Vagina (tissue), 2 donors: ENCODE measurements at regions not wholly inside any gene's neighbourhood (a gene's known extent, or its start where the extent isn't known, plus 50 kb on each side); places are given as distances from the start of the nearest gene placed in this dataset.

ENCODE experiments used
- DNase-seq, 2 donors: peaks; one replicate each; pipeline ENCODE4 v3.0.0-alpha.2; 2017; ENCODE audit errors: extremely low spot score in 2 of 2
- H3K27ac ChIP-seq: fragments of 200-600 bp; sonication (generic); one replicate; pipeline ENCODE4 v1.5.1; 2019
- H3K27me3 ChIP-seq: fragments of 200-600 bp; sonication (generic); one replicate; pipeline ENCODE4 v1.5.1; 2019
- H3K36me3 ChIP-seq, 2 donors: fragments of 200-600 bp; sonication (generic); one replicate each; pipeline ENCODE4 v1.5.1; 2017 to 2019
- H3K4me1 ChIP-seq: fragments of 200-600 bp; sonication (generic); one replicate; pipeline ENCODE4 v1.5.1; 2019
- H3K4me3 ChIP-seq, 2 donors: fragments of 200-600 bp; sonication (generic); 1 replicate in 1 of 2; 2 replicates in 1 of 2; pipeline ENCODE4 v1.5.1; 2016 to 2019
- H3K9me3 ChIP-seq: fragments of 200-600 bp; sonication (generic); one replicate; pipeline ENCODE4 v1.5.1; 2019
- CTCF ChIP-seq, 3 experiments: fragments of 450-650 bp in 2 of 3; fragments of 200-600 bp in 1 of 3; sonication (generic) in 1 of 3; IDR thresholded peaks; one replicate each; pipeline ENCODE4 v1.5.1; 2017 to 2019; ENCODE audit warnings: antibody characterized with exemption in 3 of 3, mild to moderate bottlenecking in 2 of 3, moderate library complexity in 2 of 3
- POLR2A ChIP-seq, 2 donors: fragments of 450-650 bp; IDR thresholded peaks; one replicate each; pipeline ENCODE4 v1.6.1; 2017; ENCODE audit warnings: antibody characterized with exemption in 2 of 2, mild to moderate bottlenecking in 2 of 2, moderate library complexity in 2 of 2
- POLR2AphosphoS5 ChIP-seq, 2 donors: sonication (generic); formaldehyde crosslinking; IDR thresholded peaks; one replicate each; pipeline ENCODE4 v1.9.0; 2017; ENCODE audit warnings: antibody characterized with exemption in 2 of 2, mild to moderate bottlenecking in 2 of 2, low read depth in 1 of 2; ENCODE audit not compliant: insufficient read depth in 1 of 2
- intact Hi-C: fragments of 100-400 bp; cut with DNase I; formaldehyde crosslinking; loops from one replicate; pipeline ENCODE4 v1.15.1; 2023

- peak in 1 of 2 donors; percentile 76 for DNase-seq
- Histone ChIP-seq H3K9me3 (no peaks in the 10 kb centered on the region), H3K4me1 (peaks cover 7% of the 10 kb centered on the region), H3K27me3 (no peaks in the 10 kb centered on the region), H3K4me3 (no peak overlapping the region), H3K27ac (no peak overlapping the region), H3K36me3 (no peaks in the 10 kb centered on the region)
- intact Hi-C loops, result no loop called here
- no peak for TF ChIP-seq POLR2A (IDR thresholded peaks at IDR 0.05)
- TF ChIP-seq CTCF (IDR thresholded peaks at IDR 0.05), result peak in 1 of 3 experiments; percentile 19
Observed at GRCh38 chr20:23245553-23246181, 104.9 kb upstream of the NXT1 start.

- peak; percentile 70 to 80 for DNase-seq
- H3K36me3 ChIP-seq, result no peaks in the 10 kb centered on the region
Observed at GRCh38 chr20:23244916-23245552, 105.6 kb upstream of the NXT1 start.

GRCh38 chr20:23244156-23244915 lies 106.3 kb upstream of the NXT1 start:
- peak; percentile 85 to 90 for DNase-seq
- intact Hi-C loops, result no loop called here
- Histone ChIP-seq H3K27ac (no peak overlapping the region), H3K27me3 (no peaks in the 10 kb centered on the region), H3K4me3 (no peak overlapping the region), H3K9me3 (no peaks in the 10 kb centered on the region), H3K36me3 (no peaks in the 10 kb centered on the region), H3K4me1 (peaks cover 7% of the 10 kb centered on the region)
- TF ChIP-seq CTCF (IDR thresholded peaks at IDR 0.05) (no peak), POLR2A (IDR thresholded peaks at IDR 0.05) (no peak), POLR2AphosphoS5 (IDR thresholded peaks at IDR 0.05; ENCODE audit: insufficient read depth in 1 of 2, low read depth in 1 of 2) (no peak)

More at GRCh38 chr20:23244916-23245552, 105.6 kb upstream of the NXT1 start:
- Histone ChIP-seq H3K9me3 (no peaks in the 10 kb centered on the region), H3K27ac (no peak overlapping the region), H3K4me3 (no peak overlapping the region), H3K27me3 (no peaks in the 10 kb centered on the region), H3K4me1 (peaks cover 7% of the 10 kb centered on the region)
- no peak for TF ChIP-seq CTCF (IDR thresholded peaks at IDR 0.05)
- TF ChIP-seq POLR2AphosphoS5 (IDR thresholded peaks at IDR 0.05; ENCODE audit: insufficient read depth in 1 of 2, low read depth in 1 of 2), result no peak
- no peak for TF ChIP-seq POLR2A (IDR thresholded peaks at IDR 0.05)
- intact Hi-C loops, result no loop called here

- peak in 1 of 2 donors; percentile 19 for DNase-seq
- H3K4me1 ChIP-seq, result peaks cover 7% of the 10 kb centered on the region
- no peak overlapping the region for H3K27ac ChIP-seq
- no peaks in the 10 kb centered on the region for H3K36me3 ChIP-seq
- no peak for TF ChIP-seq POLR2A (IDR thresholded peaks at IDR 0.05)
- TF ChIP-seq CTCF (IDR thresholded peaks at IDR 0.05), result no peak
- no peak for TF ChIP-seq POLR2AphosphoS5 (IDR thresholded peaks at IDR 0.05; ENCODE audit: insufficient read depth in 1 of 2, low read depth in 1 of 2)
- no peaks in the 10 kb centered on the region for H3K27me3 ChIP-seq
- H3K9me3 ChIP-seq, result no peaks in the 10 kb centered on the region
- intact Hi-C loops, result no loop called here
- no peak overlapping the region for H3K4me3 ChIP-seq
Observed at GRCh38 chr20:23243791-23244155, 106.8 kb upstream of the NXT1 start.
